SH-SY5Y (cell line): ENCODE measurements at regions not wholly inside any gene's neighbourhood (a gene's known extent, or its start where the extent isn't known, plus 50 kb on each side); places are given as distances from the start of the nearest gene placed in this dataset.

Source experiments
- GATA2 ChIP-seq: IDR thresholded peaks from 2 replicates; pipeline ENCODE4 v1.6.1; 2011; ENCODE audit warnings: mild to moderate bottlenecking, low read depth, low read length
- GATA3 ChIP-seq: IDR thresholded peaks from 2 replicates; pipeline ENCODE4 v1.6.1; 2011; ENCODE audit warnings: low read depth, mild to moderate bottlenecking, low read length, moderate library complexity

DNA sequence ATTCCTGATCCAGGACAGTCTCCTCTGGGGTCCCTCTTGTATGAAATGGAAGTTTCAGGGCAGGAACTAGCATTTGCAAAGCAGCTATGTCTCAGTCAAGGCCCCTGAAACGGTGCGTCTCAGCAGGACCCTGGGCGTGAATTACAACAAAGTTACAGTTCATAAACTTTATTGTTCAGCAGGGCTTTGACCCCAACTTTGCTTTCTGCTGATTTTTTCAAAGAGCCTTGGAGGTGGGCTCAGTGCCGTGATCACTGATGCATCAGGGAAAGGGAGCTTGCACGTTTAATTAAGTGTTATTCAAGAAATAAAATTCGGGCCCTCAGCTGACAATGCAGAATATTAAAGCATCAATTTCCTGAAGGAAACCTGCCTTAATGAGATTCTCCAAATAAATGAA lies 260.1 kb upstream of the C16orf82 start:
- TF ChIP-seq GATA2 (no peak), GATA3 (no peak)
